SU-DHL-6 (cell line): ENCODE measurements at regions not wholly inside any gene's neighbourhood (a gene's known extent, or its start where the extent isn't known, plus 50 kb on each side); places are given as distances from the start of the nearest gene placed in this dataset.

Experiments
- H2AFZ ChIP-seq: fragments of 200-600 bp; sonication (generic); 2 replicates; pipeline ENCODE4 v1.6.1; 2014; ENCODE audit warnings: low read depth, mild to moderate bottlenecking, moderate library complexity, mixed read lengths, antibody characterized with exemption, low read length; ENCODE audit not compliant: severe bottlenecking
- H3F3A ChIP-seq: fragments of 200-600 bp; shearing (Covaris generic); 2 replicates; pipeline ENCODE4 v1.6.0; 2016; ENCODE audit warnings: antibody characterized with exemption, mild to moderate bottlenecking; ENCODE audit not compliant: insufficient read depth
- H3K27ac ChIP-seq: fragments of 200-600 bp; sonication (generic); 2 replicates; pipeline ENCODE4 v1.5.1; 2016; ENCODE audit warnings: low read depth, mild to moderate bottlenecking, low read length, moderate library complexity, mixed read lengths
- H3K27me3 ChIP-seq: fragments of 200-600 bp; sonication (generic), shearing (Covaris generic); 2 replicates; pipeline ENCODE4 v1.6.0; 2014; ENCODE audit warnings: mild to moderate bottlenecking, low read length
- H3K36me3 ChIP-seq: fragments of 200-600 bp; sonication (generic); 2 replicates; pipeline ENCODE4 v1.6.1; 2014; ENCODE audit warnings: mild to moderate bottlenecking, low read length, mixed read lengths
- H3K4me2 ChIP-seq: fragments of 300-600, 200-600 bp; shearing (Covaris generic), sonication (generic); 2 replicates; pipeline ENCODE4 v1.6.0; 2014; ENCODE audit warnings: low read length, low read depth, mild to moderate bottlenecking; ENCODE audit not compliant: poor library complexity, severe bottlenecking
- H3K4me3 ChIP-seq: fragments of 200-600 bp; sonication (generic); 2 replicates; pipeline ENCODE4 v1.5.1; 2014; ENCODE audit warnings: antibody characterized with exemption, low read length, mild to moderate bottlenecking, mixed read lengths; ENCODE audit not compliant: insufficient read depth, poor library complexity, severe bottlenecking
- H3K79me2 ChIP-seq: fragments of 200-600 bp; sonication (generic); 2 replicates; pipeline ENCODE4 v1.6.1; 2014; ENCODE audit warnings: mild to moderate bottlenecking, low read length, moderate library complexity; ENCODE audit not compliant: insufficient read depth
- H3K9ac ChIP-seq: fragments of 200-600 bp; sonication (generic); 2 replicates; pipeline ENCODE4 v1.7.0; 2014; ENCODE audit warnings: mild to moderate bottlenecking, low read length
- H3K9me2 ChIP-seq: fragments of 200-600 bp; sonication (generic); replicated peaks from 2 replicates; pipeline ENCODE4 v1.6.1; 2014; ENCODE audit warnings: low read length; ENCODE audit not compliant: insufficient read depth
- H3K9me3 ChIP-seq: fragments of 200-600 bp; sonication (generic); 2 replicates; pipeline ENCODE4 v1.6.1; 2014; ENCODE audit warnings: low read length, mixed read lengths; ENCODE audit not compliant: insufficient read depth
- H4K20me1 ChIP-seq: fragments of 200-600 bp; sonication (generic); 2 replicates; pipeline ENCODE4 v1.6.1; 2014; ENCODE audit warnings: low read depth, mild to moderate bottlenecking, antibody characterized with exemption, low read length, moderate library complexity, mixed read lengths
- CTCF ChIP-seq: fragments of 200-600 bp; sonication (generic); IDR thresholded peaks from one replicate; pipeline ENCODE4 v1.5.1; 2017; ENCODE audit warnings: antibody characterized with exemption, mild to moderate bottlenecking, low read length, moderate library complexity; ENCODE audit not compliant: insufficient read depth, poor library complexity, severe bottlenecking
- EZH2phosphoT487 ChIP-seq: fragments of 200-600 bp; sonication (generic), shearing (Covaris generic); conservative IDR thresholded peaks from 2 replicates; pipeline ENCODE4 v1.6.1; 2018; ENCODE audit warnings: mild to moderate bottlenecking, antibody characterized with exemption, low read length, moderate library complexity, mixed read lengths

DNA sequence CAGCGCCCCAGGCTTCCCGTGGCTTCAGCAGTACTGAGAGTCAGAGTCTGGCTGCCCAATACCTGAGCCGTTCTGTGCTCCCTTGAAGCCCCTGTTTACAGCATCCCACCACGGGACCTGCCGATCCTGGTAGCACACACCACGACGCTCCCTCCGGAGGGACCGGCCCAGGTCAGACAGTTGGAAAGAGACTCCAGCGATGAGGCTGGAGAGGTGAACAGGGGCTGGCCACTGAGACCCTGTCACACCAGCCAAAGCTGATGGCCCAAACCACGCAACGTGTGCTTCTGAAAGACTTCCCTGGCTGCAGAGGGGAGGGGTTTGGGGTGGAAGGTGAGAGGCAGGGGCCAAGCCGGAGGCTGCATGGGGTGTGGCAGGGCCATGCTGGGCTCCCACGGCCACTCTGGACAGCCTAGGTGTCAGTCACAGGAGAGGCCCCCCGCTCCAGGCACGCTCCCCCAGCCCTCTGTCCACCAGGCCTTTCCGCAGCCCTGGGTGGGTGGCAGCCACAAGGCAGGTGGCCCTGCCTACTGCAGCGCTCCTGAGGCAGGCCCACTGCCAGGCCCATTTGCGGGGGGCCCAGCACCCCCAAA is 140.2 kb upstream of the CHST15 start:
- no peaks in the 10 kb centered on the region for H3K9me2 ChIP-seq
- H2AFZ ChIP-seq, result no peak overlapping the region
- H3F3A ChIP-seq, result peaks cover 19% of the 10 kb centered on the region
- H3K79me2 ChIP-seq, result no peaks in the 10 kb centered on the region
- no peaks in the 10 kb centered on the region for H3K36me3 ChIP-seq
- no peak overlapping the region for H3K4me3 ChIP-seq
- H3K9ac ChIP-seq, result no peak overlapping the region
- H4K20me1 ChIP-seq, result no peaks in the 10 kb centered on the region
- peaks cover 11% of the 10 kb centered on the region; the same call in 1 of the 2 replicates for H3K9me3 ChIP-seq
- no peak overlapping the region for H3K4me2 ChIP-seq
- TF ChIP-seq EZH2phosphoT487, result no peak
- TF ChIP-seq CTCF, result no peak
- no peak overlapping the region for H3K27ac ChIP-seq
- H3K27me3 ChIP-seq, result no peaks in the 10 kb centered on the region

GRCh38 chr10:124232686-124233545 is 139.5 kb upstream of the CHST15 start:
- H3K79me2 ChIP-seq, result no peaks in the 10 kb centered on the region
- no peak overlapping the region for H3K27ac ChIP-seq
- H2AFZ ChIP-seq, result no peak overlapping the region
- peaks cover 27% of the 10 kb centered on the region for H3F3A ChIP-seq
- H4K20me1 ChIP-seq, result no peaks in the 10 kb centered on the region
- H3K9ac ChIP-seq, result no peak overlapping the region
- H3K4me3 ChIP-seq, result no peak overlapping the region
- no peaks in the 10 kb centered on the region for H3K9me2 ChIP-seq
- TF ChIP-seq CTCF (no peak), EZH2phosphoT487 (no peak)
- H3K27me3 ChIP-seq, result no peaks in the 10 kb centered on the region
- H3K4me2 ChIP-seq, result no peak overlapping the region
- no peaks in the 10 kb centered on the region for H3K36me3 ChIP-seq
- H3K9me3 ChIP-seq, result peaks cover 11% of the 10 kb centered on the region; the same call in 1 of the 2 replicates

GRCh38 chr10:124231168-124232155 is 138.1 kb upstream of the CHST15 start:
- Histone ChIP-seq H3K9me2 (no peaks in the 10 kb centered on the region), H3K4me2 (no peak overlapping the region), H3K79me2 (no peaks in the 10 kb centered on the region), H3K27ac (no peak overlapping the region), H3K9ac (no peak overlapping the region), H3K27me3 (no peaks in the 10 kb centered on the region), H2AFZ (no peak overlapping the region), H3K9me3 (peaks cover 25% of the 10 kb centered on the region), H4K20me1 (no peaks in the 10 kb centered on the region), H3F3A (peaks cover 41% of the 10 kb centered on the region), H3K36me3 (no peaks in the 10 kb centered on the region), H3K4me3 (no peak overlapping the region)
- TF ChIP-seq EZH2phosphoT487 (no peak), CTCF (no peak)
